MCF 10A (cell line): ENCODE measurements at regions not wholly inside any gene's neighbourhood (a gene's known extent, or its start where the extent isn't known, plus 50 kb on each side); places are given as distances from the start of the nearest gene placed in this dataset.
A peak's percentile ranks its signal among the peaks of the same experiment; 100 is the strongest.
"Not testable (repeated sequence)": the region's sequence is repeated elsewhere in the genome, so short reads cannot be mapped to it uniquely, and the experiment has no call there.

Source experiments
- BruUV-seq: library from RNA; stranded (reverse); fragments of 400-500 nt; replicated peaks from 2 replicates; lab custom pipeline; 2021; lab: Mats Ljungman, UMichigan
- CTCF ChIA-PET: fragments of 300-600 bp; sonication (Branson Sonifier 250); formaldehyde crosslinking; extraction: SDS; loops from one replicate; lab custom pipeline; 2021; ENCODE audit warnings: antibody characterized with exemption, inconsistent platforms; lab: Yijun Ruan, JAX
- POLR2A ChIA-PET: fragments of 300-600, 350-650 bp; sonication (Branson Sonifier 250); formaldehyde crosslinking; extraction: SDS; loops from one replicate; lab custom pipeline; 2020; ENCODE audit warnings: antibody characterized with exemption, inconsistent platforms; lab: Yijun Ruan, JAX
- DNase-seq: peaks from one replicate; pipeline ENCODE4 v3.0.0-alpha.2; 2018; ENCODE audit not compliant: unreplicated experiment
- H3K27ac Mint-ChIP-seq: one replicate; pipeline ENCODE4 v1.8.0; 2022; ENCODE audit warnings: mild to moderate bottlenecking, low read depth, mixed read lengths; ENCODE audit not compliant: unreplicated experiment
- H3K27me3 Mint-ChIP-seq: one replicate; pipeline ENCODE4 v1.8.0; 2022; ENCODE audit warnings: mixed read lengths; ENCODE audit not compliant: insufficient read depth, unreplicated experiment
- H3K36me3 Mint-ChIP-seq: one replicate; pipeline ENCODE4 v1.8.0; 2022; ENCODE audit warnings: mild to moderate bottlenecking, moderate library complexity, mixed read lengths; ENCODE audit not compliant: insufficient read depth, unreplicated experiment
- H3K4me1 Mint-ChIP-seq: one replicate; pipeline ENCODE4 v1.8.0; 2022; ENCODE audit warnings: mixed read lengths; ENCODE audit not compliant: insufficient read depth, unreplicated experiment
- H3K4me3 Mint-ChIP-seq: one replicate; pipeline ENCODE4 v1.8.0; 2022; ENCODE audit warnings: mild to moderate bottlenecking, moderate library complexity, mixed read lengths; ENCODE audit not compliant: unreplicated experiment
- H3K9me3 Mint-ChIP-seq: one replicate; pipeline ENCODE4 v1.8.0; 2022; ENCODE audit warnings: mixed read lengths; ENCODE audit not compliant: unreplicated experiment
- CTCF ChIP-seq: fragments of 200-600 bp; IDR thresholded peaks from one replicate; pipeline ENCODE4 v1.8.0; 2022; ENCODE audit warnings: antibody characterized with exemption, mild to moderate bottlenecking; ENCODE audit not compliant: unreplicated experiment
- intact Hi-C: fragments of 100-400 bp; cut with micrococcal nuclease; formaldehyde crosslinking; loops from 2 replicates; pipeline ENCODE4 v1.14.1; 2022

GRCh38 chr16:35605921-35606320 is 2146.5 kb downstream of the TP53TG3F start:
- no peak overlapping the region for H3K4me3 Mint-ChIP-seq
- H3K27me3 Mint-ChIP-seq = no peaks in the 10 kb centered on the region
- no peak for DNase-seq
- POLR2A ChIA-PET = no interaction called here
- no peak overlapping the region for H3K27ac Mint-ChIP-seq
- no TSS peak for BruUV-seq
- no peaks in the 10 kb centered on the region for H3K9me3 Mint-ChIP-seq
- H3K36me3 Mint-ChIP-seq = no peaks in the 10 kb centered on the region
- CTCF ChIA-PET = no interaction called here
- intact Hi-C loops = no loop called here
- no peak for TF ChIP-seq CTCF
- H3K4me1 Mint-ChIP-seq = no peaks in the 10 kb centered on the region

- peak; percentile 1 for DNase-seq
- CTCF ChIA-PET = not testable (repeated sequence)
These were observed 2155.5 kb downstream of the TP53TG3F start for GRCh38 chr16:35614883-35615282.

GRCh38 chr16:35619176-35619575 is 2159.8 kb downstream of the TP53TG3F start:
- CTCF ChIA-PET, H3K27ac Mint-ChIP-seq: not testable (repeated sequence)

More at GRCh38 chr16:35614883-35615282, 2155.5 kb downstream of the TP53TG3F start:
- POLR2A ChIA-PET, H3K4me1 Mint-ChIP-seq, H3K27me3 Mint-ChIP-seq, H3K27ac Mint-ChIP-seq, BruUV-seq, H3K4me3 Mint-ChIP-seq, H3K36me3 Mint-ChIP-seq, intact Hi-C loops: not testable (repeated sequence)
- H3K9me3 Mint-ChIP-seq = peaks cover 20% of the 10 kb centered on the region

GRCh38 chr16:35626041-35626440 is 2166.6 kb downstream of the TP53TG3F start:
- Mint-ChIP-seq H3K36me3 (no peaks in the 10 kb centered on the region), H3K4me3 (no peak overlapping the region), H3K27me3 (no peaks in the 10 kb centered on the region), H3K4me1 (no peaks in the 10 kb centered on the region), H3K9me3 (peaks cover 8% of the 10 kb centered on the region), H3K27ac (no peak overlapping the region)
- ChIA-PET CTCF (interaction anchor here (1.1 kb wide), 1 partner anchor 82 kb away, joined by 5 read pairs; no protein-coding TSS in a partner anchor), POLR2A (no interaction called here)
- intact Hi-C loops = no loop called here
- DNase-seq = no peak
- TF ChIP-seq CTCF = no peak
- no TSS peak for BruUV-seq

More at GRCh38 chr16:35619176-35619575, 2159.8 kb downstream of the TP53TG3F start:
- DNase-seq, POLR2A ChIA-PET, H3K4me1 Mint-ChIP-seq, H3K36me3 Mint-ChIP-seq, H3K4me3 Mint-ChIP-seq, H3K27me3 Mint-ChIP-seq, BruUV-seq, intact Hi-C loops: not testable (repeated sequence)
- peaks cover 39% of the 10 kb centered on the region for H3K9me3 Mint-ChIP-seq

GRCh38 chr16:35628976-35629375 is 2169.6 kb downstream of the TP53TG3F start:
- DNase-seq = no peak
- BruUV-seq = no TSS peak
- Mint-ChIP-seq H3K27me3 (no peaks in the 10 kb centered on the region), H3K27ac (no peak overlapping the region), H3K4me3 (no peak overlapping the region), H3K36me3 (no peaks in the 10 kb centered on the region), H3K9me3 (peaks cover 3% of the 10 kb centered on the region), H3K4me1 (no peaks in the 10 kb centered on the region)
- CTCF ChIA-PET = no interaction called here
- POLR2A ChIA-PET = no interaction called here
- no peak for TF ChIP-seq CTCF
- intact Hi-C loops = no loop called here
